NCI-H187 (cell line): ENCODE measurements at regions not wholly inside any gene's neighbourhood (a gene's known extent, or its start where the extent isn't known, plus 50 kb on each side); places are given as distances from the start of the nearest gene placed in this dataset.
"Not testable (repeated sequence)": the region's sequence is repeated elsewhere in the genome, so short reads cannot be mapped to it uniquely, and the experiment has no call there.

Experiments
- DNase-seq, 2 experiments: peaks; one replicate each; lab custom pipeline; 2025; lab: John Stamatoyannopoulos, UW

DNA sequence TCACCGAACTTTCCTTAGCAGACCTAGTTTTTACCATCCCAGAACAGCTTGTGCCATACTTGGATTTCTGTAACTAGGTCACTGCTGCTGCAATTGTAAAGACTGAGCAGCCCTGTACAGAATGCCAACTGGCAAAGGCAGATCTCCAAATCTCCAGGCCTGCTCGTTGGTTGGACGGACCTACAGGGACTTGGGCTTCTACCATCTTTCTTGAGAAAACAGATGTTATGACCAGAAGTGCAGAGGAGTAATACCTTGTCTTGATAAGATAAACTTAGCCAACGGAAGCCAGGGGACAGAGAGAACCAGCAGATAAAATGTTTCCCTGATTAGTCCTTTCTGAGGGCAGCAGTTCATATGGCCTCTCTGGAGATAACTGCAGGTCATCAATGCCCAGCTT is 304.1 kb downstream of the RFPL4B start:
- no peak for DNase-seq

DNA sequence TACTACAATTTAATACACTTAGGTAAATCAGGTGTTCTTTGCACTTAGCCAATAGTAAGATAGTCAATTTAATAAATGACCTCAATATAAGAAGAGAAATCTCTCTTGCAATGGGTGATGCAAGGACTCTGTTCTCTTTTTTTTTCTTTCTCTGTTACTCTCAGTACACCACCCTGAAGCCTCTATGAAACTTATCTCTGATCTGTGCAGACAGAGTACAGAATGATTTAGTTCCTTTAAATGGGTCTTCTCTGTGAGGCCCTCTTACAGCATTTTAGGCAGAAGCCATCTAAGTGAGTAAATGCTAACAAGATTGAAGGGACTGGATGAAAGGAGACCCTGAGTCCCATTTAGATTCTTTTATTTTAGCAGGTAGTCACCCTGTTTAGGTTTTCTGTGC is 312.8 kb downstream of the RFPL4B start:
- DNase-seq, result no peak

DNA sequence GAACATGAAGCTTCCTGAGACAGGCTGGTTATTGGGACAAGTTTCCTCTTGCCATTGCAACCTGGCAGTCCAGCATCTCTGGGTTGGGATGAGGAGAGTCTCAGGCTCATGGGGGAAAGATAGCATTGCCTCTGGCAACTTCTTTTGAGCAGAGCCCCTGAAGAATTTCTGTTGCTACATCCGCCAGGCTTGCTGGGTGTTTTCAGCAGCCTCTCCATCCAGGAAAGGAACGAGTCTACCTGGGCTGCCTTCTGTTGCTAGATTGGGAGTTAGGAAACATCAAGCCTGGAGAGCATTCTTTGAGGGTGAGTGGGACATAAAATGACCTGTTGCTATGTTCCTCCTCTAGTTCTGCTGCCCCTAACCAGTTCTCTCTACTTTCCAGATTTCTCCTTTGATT is 313.5 kb downstream of the RFPL4B start:
- no peak for DNase-seq

DNA sequence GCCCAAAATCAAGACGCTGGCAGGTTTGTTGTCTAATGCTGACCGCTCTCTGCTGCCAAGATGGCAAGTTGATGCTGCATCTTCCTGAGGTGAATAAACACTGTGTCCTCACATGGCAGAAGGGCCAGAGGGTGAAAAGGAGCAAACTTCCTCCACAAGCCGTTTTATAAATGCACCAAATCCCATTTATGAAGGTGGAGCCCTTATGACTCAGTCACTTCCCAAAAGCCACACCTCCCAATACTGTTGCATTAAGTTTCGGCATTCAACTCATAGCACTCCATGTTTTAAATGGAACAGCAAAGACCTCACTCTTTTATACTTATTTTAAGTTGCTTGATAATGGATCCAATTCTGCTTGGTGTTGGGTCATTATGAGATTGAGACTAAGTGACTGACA is 316.6 kb downstream of the RFPL4B start:
- no peak for DNase-seq

DNA sequence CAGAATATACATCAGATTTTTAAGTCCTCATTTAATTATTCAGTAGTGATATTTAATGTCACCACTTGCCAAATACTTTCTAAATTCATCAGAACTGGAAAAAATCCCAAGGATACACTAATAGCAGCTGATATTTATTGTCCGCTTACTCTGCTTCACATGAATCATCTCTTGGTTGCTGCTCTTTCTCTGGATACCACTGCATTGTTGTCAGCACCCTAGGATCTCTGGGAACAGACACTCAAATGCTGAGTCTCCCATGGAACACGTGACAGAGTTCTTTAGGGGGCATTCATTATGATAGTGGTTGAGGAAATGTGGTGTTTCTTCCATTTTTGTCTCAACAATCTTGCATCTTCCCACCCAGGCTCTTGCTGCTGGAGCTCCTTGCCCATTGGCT is 318.0 kb downstream of the RFPL4B start:
- DNase-seq, result no peak

DNA sequence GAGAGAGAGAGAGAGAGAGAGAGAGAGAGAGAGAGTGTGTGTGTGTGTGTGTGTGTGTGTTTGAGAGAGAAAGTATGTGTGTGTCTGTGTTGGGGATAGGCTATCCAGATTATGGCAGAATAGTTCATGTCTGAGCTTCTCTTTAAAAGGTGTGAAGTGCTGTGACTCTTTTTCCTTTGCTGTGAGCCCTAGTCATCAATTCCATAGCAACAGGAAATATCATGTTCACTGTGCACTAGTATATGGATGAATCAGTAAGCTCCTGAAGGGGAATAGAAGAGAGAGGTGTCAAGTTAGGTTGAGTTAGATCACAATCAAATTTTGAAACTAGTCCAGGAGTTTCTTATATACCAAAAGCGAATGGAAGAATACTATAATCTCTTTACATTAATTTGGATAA is 318.7 kb downstream of the RFPL4B start:
- no peak for DNase-seq

DNA sequence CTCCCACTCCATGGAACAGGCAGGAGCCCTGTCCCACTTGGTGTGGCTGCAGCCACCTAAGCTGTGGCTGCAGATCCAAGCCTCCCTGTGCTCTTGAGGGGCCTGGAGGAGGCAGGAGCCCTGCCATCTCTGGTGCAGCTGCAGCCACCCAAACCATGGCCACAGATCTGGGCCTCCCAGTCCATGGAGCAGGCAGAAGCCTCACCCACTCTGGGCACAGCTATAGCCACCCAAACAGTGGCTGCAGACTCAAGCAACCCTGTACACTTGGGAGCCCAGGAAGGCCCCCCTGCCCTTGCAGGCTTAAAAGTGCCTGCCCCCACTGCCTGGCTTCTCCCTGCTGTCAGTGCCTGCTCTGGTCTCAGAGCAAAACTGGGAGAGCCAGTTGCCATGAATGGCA is 320.3 kb downstream of the RFPL4B start:
- DNase-seq, result no peak

DNA sequence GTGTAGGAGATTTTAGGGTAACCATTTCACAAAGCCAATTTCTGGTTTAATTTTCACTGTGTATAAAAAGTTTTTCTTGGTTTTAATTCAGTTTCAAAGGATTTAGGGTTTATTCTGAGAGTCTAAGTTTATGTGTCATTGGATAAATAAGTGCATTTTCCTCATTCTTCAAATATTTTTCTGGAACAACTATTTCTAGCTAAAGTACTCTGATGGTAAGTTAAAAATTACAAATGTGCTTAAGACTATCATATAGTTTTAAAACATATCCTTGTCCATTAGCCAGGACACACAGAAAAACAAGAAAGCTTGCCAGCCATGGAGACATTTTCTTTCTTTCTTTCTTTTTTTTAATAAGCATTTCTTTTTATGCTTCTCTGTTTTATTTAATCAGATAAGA is 333.0 kb downstream of the RFPL4B start:
- no peak for DNase-seq

DNA sequence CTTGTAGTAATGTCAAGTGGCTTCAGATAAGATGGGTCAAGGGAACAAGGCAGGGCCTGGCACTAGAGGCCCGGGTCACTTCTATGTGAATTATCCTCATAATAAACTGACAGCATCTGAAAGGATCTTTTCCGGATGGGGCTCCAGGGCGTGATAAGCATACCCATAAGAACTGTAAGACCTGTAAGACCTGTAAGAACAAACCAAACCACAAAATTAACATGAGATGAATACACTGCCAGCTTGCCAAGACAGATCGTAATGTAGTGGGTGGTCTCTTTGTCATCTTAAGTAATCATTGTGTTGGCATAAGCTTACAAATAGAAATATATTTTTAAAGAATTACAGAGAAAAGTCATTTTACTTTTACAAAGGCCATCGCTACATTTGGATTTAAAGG is 334.9 kb downstream of the RFPL4B start:
- no peak for DNase-seq

DNA sequence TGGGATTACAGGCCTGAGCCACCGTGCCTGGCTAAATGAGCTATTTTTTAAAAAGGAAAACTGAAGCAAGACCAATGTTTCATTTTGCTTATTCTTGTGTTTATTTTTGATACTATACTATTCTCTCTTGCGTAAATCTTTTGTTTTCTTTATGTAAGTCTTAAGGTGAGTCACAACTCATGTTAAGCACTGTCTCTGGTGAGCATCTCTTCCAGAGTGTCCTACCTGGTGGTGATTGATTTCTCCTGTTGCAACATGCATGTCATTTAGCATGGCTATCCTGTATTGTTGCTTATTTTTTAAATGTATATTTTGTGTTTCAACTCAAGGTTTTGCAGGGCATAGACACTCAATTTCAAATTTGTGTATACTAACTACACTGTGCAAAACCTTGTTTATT is 336.0 kb downstream of the RFPL4B start:
- no peak for DNase-seq

DNA sequence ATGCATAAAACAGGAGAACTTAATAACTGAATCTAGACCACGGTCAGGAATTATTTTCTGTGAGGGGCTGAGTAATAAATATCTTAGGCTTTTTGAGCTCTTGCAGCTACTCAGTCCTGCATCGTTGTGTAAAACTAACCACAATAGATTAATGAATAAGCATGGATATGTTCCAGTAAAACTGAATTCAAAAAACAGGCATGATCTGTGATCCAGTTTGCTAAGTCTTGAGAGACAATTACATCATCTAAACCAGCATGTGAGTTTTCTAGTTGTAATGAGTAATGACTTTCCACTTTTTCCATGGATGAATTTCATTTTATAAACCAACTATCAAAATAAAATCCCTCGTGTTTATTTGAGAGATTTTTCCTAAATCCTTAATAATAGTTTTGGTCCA is 336.8 kb downstream of the RFPL4B start:
- no peak for DNase-seq

DNA sequence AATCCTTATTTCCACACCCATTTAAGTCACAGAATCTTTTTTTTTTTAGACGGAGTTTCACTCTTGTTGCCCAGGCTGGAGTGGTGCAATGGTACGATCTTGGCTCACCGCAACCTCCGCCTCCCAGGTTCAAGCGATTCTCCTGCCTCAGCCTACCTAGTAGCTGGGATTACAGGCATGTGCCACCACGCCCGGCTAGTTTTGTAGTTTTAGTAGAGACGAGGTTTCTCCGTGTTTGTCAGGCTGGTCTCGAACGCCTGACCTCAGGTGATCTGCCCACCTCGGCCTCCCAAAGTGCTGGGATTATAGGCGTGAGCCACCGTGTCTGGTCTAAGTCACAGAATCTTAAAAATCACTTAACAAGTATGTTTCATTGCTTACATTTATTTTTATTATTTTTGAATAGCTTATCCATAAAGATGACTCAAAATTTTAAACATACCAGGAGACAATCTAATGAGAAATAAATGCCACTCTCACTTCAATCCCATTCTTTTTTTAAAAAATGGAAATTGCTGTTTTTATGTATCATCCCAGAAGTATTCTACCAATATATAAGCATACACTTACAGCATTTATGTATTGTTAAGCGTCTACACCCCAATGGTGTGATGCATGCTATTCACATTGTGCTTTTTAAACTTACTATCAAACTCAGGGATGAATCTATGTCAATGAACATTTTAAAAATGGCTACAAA is 338.5 kb downstream of the RFPL4B start:
- not testable (repeated sequence) for DNase-seq

DNA sequence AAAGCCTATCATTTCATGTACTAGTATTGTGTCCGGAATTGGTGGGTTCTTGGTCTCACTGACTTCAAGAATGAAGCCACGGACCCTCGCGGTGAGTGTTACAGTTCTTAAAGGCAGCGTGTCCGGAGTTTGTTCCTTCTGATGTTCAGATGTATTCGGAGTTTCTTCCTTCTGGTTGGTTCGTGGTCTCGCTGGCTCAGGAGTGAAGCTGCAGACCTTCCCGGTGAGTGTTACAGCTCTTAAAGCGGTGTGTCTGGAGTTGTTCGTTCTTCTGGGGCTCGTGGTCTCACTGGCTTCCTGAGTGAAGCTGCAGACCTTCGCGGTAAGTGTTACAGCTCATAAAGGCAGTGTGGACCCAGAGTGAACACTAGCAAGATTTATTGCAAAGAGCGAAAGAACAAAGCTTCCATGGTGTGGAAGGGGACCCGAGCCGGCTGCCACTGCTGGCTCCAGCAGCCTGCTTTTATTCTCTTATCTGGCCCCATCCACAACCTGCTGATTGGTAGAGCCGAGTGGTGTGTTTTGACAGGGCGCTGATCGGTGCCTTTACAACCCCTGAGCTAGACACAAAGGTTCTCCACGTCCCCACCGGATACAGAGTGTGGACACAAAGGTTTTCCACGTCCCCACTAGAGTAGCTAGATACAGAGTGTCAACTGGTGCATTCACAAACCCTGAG is 341.5 kb downstream of the RFPL4B start:
- not testable (repeated sequence) for DNase-seq

DNA sequence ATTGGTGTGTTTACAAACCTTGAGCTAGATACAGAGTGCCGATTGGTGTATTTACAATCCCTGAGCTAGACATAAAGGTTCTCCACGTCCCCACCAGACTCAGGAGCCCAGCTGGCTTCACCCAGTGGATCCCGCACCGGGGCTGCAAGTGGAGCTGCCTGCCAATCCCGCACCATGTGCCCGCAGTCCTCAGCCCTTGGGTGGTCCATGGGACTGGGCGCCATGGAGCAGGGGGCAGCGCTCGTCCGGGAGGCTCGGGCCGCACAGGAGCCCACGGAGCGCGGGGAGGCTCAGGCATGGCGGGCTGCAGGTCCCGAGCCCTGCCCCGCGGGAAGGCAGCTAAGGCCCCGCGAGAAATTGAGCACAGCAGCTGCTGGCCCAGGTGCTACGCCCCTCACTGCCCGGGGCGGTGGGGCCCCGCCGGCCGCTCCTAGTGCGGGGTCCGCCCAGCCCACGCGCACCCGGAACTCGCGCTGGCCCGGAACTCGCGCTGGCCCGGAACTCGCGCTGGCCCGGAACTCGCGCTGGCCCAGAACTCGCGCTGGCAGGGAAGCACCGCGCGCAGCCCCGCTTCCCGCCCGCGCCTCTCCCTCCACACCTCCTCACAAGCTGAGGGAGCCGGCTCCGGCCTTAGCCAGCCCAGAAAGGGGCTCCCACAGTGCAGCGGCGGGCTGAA is 342.2 kb downstream of the RFPL4B start:
- not testable (repeated sequence) for DNase-seq

DNA sequence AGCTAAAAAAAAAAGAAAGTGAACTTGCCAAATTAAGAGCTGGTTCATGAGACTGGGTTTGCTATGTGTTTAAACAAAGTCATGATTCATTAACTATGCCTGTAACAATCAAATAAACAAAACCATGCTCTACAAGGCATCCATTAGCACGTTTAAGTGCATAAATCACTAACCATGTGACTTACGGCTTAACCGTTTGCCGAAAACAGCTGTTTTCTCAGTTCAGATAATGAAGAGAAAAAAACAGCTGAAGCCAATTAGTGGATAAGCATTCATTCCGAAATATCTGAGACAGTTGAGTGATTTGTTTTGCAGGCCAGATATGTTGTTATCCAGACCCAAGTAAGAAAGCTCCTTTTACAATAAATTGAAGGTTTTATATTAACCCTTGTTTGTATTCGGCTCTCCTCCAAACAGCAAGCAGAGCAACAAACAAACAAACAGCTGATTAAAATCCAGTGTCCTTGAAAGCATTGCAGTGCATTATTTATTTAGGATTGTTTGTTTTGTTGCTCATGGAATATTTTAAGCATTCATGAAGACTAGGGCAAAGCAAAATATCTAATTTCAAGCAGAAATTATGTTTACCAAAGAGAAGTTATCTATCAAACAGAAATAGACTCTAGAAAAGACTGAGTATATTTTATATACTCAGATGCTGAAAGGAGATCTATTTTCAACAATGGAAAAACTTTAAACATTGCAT is 343.5 kb downstream of the RFPL4B start:
- DNase-seq, result no peak

DNA sequence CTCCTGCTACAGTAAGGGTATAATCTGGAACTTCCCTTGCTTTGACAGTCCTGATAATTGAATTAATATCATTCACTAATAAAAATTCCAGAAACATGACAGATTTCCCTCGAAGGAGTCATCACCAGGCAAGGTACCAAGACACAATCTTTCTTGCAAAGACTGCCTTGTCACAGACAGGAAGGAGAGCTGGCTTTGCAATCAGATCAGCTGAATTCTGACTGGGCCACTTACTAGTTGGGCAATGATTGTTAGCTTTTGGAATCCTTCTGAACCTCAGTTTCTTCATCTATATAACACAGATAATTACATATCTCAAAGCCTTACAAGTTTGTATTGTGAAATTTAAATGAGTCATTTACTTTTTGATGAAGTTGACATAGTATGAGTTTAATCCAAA is 344.2 kb downstream of the RFPL4B start:
- DNase-seq, result no peak

DNA sequence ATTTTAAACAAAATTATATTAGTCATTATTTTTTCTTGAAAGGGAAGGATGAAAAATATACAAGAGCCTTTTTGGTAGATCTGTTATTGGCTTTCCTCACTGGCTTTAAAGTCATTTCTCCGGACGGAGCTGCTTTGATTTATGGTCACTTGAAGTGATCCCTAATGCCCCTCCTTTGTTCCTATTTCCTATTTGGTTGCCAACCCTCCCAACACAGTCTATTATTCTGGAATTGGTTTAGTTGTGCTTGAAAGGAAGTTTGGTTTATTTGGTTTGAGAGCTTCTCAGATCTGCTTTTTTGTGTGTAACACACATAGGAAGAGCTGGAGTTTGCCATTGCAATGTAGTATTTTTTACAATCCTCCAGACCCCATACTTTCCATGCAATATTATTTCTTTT is 347.9 kb downstream of the RFPL4B start:
- DNase-seq, result no peak

DNA sequence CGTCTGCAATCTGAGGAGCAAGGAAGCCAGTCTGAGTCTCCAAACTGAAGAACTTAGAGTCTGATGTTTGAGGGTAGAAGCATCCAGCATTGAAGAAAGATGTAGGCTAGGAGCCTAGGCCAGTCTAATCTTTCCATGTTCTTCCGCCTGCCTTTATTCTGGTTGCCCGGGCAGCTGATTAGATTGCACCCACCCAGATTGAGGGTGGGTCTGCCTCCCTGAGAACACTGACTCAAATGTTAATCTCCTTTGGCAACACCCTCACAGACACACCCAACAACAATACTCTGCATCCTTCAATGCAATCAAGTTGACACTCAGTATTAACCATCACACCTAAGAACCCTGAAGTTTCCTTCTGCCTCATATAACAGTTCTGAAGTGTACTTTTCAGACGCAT is 350.1 kb downstream of the RFPL4B start:
- no peak for DNase-seq

DNA sequence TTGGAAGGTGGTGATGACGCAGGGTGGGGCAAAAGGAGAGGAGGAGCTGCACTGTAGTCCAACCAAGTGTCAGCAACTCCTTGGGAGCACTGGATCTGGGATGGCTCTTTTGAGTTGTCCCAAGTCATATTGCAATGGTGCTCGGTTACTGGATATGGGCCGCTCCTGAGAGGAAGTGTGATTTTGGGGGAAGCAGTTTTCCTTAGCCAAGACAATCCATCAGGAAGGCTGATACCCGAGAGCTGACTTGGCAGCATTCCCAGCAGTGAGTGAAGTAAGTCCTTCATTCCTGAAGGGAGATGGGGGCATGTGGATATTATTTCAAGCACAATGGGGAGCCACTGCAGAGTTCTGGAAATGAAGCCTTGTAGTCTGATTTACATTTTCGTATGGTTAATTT is 354.1 kb downstream of the RFPL4B start:
- DNase-seq, result no peak

DNA sequence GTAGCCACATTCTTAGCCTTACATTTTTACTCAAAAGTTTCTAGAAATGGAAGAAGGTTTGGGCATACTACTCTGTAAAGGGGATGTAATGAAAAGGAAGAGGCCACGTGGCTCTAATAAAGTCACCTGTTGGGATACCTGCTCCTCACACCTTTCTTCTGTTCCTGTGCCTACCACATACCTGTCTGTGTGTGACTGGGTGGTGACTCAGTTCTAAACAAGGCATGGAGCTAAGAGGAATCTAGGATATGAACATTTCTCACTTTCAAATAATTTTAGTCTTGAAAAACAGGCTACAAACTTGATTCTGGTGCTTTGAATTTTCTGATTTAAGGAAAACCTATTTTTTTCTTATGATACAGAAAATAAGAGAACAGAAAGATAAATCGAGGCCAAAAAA is 363.6 kb downstream of the RFPL4B start:
- no peak for DNase-seq

DNA sequence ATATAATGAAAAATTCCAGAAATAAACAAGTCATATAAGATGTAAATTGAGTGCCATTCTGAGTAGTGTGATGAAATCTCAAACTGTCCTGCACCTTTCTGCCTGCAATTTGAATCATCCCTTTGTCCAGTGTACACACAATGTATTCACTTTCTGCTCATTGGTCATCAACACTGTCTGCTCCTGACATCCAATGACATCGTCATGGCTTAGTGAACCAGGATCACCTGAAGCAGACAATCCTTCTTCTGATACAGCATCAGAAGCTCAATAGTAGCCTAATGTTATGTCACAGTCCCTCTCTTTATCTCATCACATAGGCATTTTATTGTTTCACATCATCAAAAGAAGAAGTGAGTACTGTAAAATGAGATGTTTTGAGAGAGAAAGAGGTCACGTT is 366.3 kb downstream of the RFPL4B start:
- DNase-seq, result no peak

DNA sequence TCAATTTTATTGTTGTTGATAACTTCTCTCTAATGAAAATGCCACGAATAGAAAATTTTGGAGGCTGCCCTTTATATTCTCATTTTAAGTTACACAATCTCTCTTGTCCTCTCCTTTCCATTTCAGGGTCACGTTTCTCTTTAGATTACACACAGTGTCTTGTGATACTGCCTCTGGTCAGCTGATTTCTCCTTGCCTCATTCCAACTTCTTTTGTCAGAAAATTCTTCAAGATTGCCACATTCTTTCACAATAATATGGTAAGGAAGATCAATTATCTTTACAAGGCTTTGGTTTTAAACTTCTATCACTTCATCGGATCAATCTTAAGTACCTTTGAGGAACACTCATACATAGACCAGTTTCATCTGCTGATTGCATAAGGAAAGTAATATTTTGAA is 370.3 kb downstream of the RFPL4B start:
- no peak for DNase-seq

DNA sequence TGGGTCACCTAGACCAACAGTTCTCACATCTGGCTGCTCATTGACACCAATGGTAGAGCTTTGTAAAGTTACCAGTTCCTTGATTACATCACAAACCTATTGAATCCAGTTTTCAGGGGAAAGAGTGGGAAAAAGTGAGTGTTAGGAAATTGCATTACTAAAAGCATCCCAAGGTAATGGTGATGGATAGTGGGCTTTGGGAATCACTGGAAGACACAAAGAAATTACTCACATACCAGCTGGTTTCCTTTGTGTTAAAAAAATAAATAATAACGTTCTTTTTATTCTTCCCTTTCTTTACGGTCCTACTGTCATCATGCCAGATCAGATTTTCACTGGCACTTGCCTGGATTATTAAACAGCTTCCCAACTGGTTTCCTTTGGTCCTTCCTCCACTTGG is 370.7 kb downstream of the RFPL4B start:
- DNase-seq, result no peak
